MM.1S (cell line): ENCODE measurements at regions not wholly inside any gene's neighbourhood (a gene's known extent, or its start where the extent isn't known, plus 50 kb on each side); places are given as distances from the start of the nearest gene placed in this dataset.

Experiments used
- DNase-seq: peaks from one replicate; pipeline ENCODE4 v3.0.0-alpha.2; 2015
- H2AFZ ChIP-seq: fragments of 300-600 bp; sonication (generic); 2 replicates; pipeline ENCODE4 v1.6.0; 2016; ENCODE audit warnings: antibody characterized with exemption, low read length
- H3F3A ChIP-seq: fragments of 300-600 bp; sonication (generic); 2 replicates; pipeline ENCODE4 v1.6.1; 2016; ENCODE audit warnings: mild to moderate bottlenecking, antibody characterized with exemption, low read length, moderate library complexity, mixed read lengths; ENCODE audit not compliant: insufficient read depth
- H3K27ac ChIP-seq: fragments of 300-600 bp; sonication (generic); 2 replicates; pipeline ENCODE4 v1.5.1; 2016; ENCODE audit warnings: mild to moderate bottlenecking, low read length
- H3K27me3 ChIP-seq: fragments of 300-600 bp; sonication (generic); replicated peaks from 2 replicates; pipeline ENCODE4 v1.6.0; 2016; ENCODE audit warnings: low read length; ENCODE audit not compliant: insufficient read depth
- H3K36me3 ChIP-seq: fragments of 300-600 bp; sonication (generic); replicated peaks from 2 replicates; pipeline ENCODE4 v1.6.1; 2016; ENCODE audit warnings: mild to moderate bottlenecking, low read length, mixed read lengths; ENCODE audit not compliant: insufficient read depth
- H3K4me1 ChIP-seq: fragments of 300-600 bp; sonication (generic); 2 replicates; pipeline ENCODE4 v1.6.1; 2016; ENCODE audit warnings: low read length, mixed read lengths
- H3K4me2 ChIP-seq: fragments of 300-600 bp; sonication (generic); 2 replicates; pipeline ENCODE4 v1.6.0; 2016; ENCODE audit warnings: low read depth, low read length
- H3K4me3 ChIP-seq: fragments of 300-600 bp; sonication (generic); 2 replicates; pipeline ENCODE4 v1.5.1; 2016; ENCODE audit warnings: low read length, mixed read lengths
- H3K79me2 ChIP-seq: fragments of 300-600 bp; sonication (generic); 2 replicates; pipeline ENCODE4 v1.6.1; 2016; ENCODE audit warnings: mixed run types, low read length, mixed read lengths
- H3K9ac ChIP-seq: fragments of 300-600 bp; sonication (generic); 2 replicates; pipeline ENCODE4 v1.6.1; 2016; ENCODE audit warnings: low read length, mixed read lengths
- H3K9me2 ChIP-seq: fragments of 300-600 bp; sonication (generic); replicated peaks from 2 replicates; pipeline ENCODE4 v1.6.1; 2016; ENCODE audit warnings: mild to moderate bottlenecking, low read length, mixed read lengths; ENCODE audit not compliant: insufficient read depth
- H3K9me3 ChIP-seq: fragments of 300-600 bp; sonication (generic); replicated peaks from 2 replicates; pipeline ENCODE4 v1.6.1; 2016; ENCODE audit warnings: mild to moderate bottlenecking, low read length, mixed read lengths; ENCODE audit not compliant: insufficient read depth
- H4K20me1 ChIP-seq: fragments of 300-600 bp; sonication (generic); 2 replicates; pipeline ENCODE4 v1.6.1; 2016; ENCODE audit warnings: mild to moderate bottlenecking, low read length, moderate library complexity, mixed read lengths; ENCODE audit not compliant: insufficient read depth
- EZH2 ChIP-seq: fragments of 300-600 bp; sonication (generic); optimal IDR thresholded peaks from 2 replicates; pipeline ENCODE3; 2017; ENCODE audit warnings: low read depth, mild to moderate bottlenecking, antibody characterized with exemption, low read length, mixed read lengths
- EZH2phosphoT487 ChIP-seq: fragments of 300-600 bp; sonication (generic); IDR thresholded peaks from 2 replicates; pipeline ENCODE4 v1.6.1; 2018; ENCODE audit warnings: antibody characterized with exemption, low read length
- TF ChIP-seq, protein P1 (sequence below): fragments of 300-600 bp; sonication (generic); IDR thresholded peaks from 2 replicates; pipeline ENCODE4 v1.5.1; 2016; ENCODE audit warnings: antibody characterized with exemption, low read length, mixed read lengths

DNA sequence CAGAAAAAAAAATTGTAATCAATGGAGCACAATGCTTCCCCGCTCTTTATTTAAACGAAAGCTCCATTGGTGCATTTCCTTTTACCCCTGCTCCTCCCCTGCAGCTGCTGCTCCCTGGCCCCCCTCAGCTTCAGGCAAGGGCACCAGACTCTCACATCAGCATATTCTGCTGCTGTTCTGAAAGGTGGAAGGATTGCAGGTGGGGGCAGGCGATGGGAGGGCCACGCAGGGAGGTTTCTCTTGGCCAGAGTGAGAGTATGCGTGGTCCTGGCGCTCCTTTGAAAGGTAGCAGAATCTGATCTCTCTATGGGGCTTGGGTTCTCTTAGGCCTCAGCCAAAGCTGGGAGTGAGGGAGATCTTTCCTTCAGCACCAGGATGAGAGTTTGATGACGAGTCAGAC lies 240.9 kb upstream of the CADM1 start:
- Histone ChIP-seq H3K9ac (no peak overlapping the region), H3K9me2 (no peaks in the 10 kb centered on the region), H3K9me3 (no peaks in the 10 kb centered on the region), H3K36me3 (no peaks in the 10 kb centered on the region), H3K79me2 (no peaks in the 10 kb centered on the region), H3K4me2 (no peak overlapping the region), H3K27ac (no peak overlapping the region), H3F3A (no peaks in the 10 kb centered on the region), H3K4me3 (no peak overlapping the region), H3K27me3 (no peaks in the 10 kb centered on the region), H3K4me1 (no peaks in the 10 kb centered on the region), H2AFZ (no peak overlapping the region), H4K20me1 (no peaks in the 10 kb centered on the region)
- no peak for DNase-seq
- TF ChIP-seq EZH2phosphoT487: no peak
- TF ChIP-seq, protein P1, sequence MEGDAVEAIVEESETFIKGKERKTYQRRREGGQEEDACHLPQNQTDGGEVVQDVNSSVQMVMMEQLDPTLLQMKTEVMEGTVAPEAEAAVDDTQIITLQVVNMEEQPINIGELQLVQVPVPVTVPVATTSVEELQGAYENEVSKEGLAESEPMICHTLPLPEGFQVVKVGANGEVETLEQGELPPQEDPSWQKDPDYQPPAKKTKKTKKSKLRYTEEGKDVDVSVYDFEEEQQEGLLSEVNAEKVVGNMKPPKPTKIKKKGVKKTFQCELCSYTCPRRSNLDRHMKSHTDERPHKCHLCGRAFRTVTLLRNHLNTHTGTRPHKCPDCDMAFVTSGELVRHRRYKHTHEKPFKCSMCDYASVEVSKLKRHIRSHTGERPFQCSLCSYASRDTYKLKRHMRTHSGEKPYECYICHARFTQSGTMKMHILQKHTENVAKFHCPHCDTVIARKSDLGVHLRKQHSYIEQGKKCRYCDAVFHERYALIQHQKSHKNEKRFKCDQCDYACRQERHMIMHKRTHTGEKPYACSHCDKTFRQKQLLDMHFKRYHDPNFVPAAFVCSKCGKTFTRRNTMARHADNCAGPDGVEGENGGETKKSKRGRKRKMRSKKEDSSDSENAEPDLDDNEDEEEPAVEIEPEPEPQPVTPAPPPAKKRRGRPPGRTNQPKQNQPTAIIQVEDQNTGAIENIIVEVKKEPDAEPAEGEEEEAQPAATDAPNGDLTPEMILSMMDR: no peak
- no peak for TF ChIP-seq EZH2

DNA sequence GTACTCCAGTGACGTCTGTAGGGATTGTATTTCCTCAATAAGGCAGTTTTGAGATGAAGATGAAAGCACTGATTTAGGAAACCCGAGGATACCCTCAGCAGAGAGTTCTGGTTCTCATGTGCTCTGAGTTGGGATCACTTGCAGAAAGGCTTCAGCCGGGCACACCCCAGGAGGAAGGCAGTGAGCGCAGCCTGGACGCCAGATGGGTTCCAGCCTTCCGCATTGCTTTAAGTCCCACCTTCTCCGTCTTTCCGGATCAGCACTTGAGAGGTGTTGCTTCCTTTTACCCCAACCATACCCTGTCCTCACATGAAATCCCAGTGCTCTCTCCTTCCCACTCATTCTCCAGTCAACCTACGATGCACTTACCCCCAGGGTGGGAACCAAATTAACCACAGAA lies 239.5 kb upstream of the CADM1 start:
- Histone ChIP-seq H3K27ac (no peak overlapping the region), H3K4me2 (no peak overlapping the region), H3K4me1 (no peaks in the 10 kb centered on the region), H3K9me2 (no peaks in the 10 kb centered on the region), H4K20me1 (no peaks in the 10 kb centered on the region), H3F3A (no peaks in the 10 kb centered on the region), H3K27me3 (no peaks in the 10 kb centered on the region), H3K79me2 (no peaks in the 10 kb centered on the region), H3K36me3 (no peaks in the 10 kb centered on the region), H3K9ac (no peak overlapping the region), H3K4me3 (no peak overlapping the region), H2AFZ (no peak overlapping the region), H3K9me3 (no peaks in the 10 kb centered on the region)
- TF ChIP-seq EZH2phosphoT487: no peak
- no peak for TF ChIP-seq EZH2
- TF ChIP-seq, protein P1: no peak
- no peak for DNase-seq

DNA sequence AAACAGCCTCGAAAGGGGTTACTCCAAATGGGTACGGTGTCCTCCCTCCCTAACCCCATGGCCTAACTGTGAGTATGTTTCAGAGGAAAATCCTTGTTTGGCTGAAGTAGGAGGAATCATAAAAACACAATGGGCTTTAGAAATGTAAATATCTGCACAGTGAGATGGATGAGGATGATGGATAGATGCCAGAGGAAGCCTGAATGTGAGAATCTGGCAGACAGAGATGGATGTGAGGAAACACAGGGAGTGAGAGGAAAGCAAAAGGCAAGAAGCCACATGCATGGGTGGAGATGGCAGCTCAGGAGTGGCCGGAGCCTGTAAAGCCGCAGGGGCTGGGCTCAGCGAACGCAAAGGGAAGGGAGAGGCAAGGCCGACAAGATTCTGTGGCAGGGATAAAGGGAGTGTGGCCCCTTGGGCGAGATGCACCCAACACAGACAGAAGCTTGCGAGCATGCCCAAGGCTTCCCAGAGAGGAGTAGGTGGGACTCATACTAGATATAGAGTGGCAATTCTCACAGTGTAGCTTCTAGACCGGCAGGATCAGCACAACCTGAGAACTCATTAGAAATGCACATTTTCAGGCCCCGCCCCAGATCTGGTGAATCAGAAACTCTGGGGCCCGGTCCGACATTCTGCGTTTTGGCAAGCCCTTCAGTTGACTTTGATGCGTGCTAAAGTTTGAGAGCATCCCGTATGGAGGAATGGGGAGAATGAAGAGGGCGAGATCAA lies 237.3 kb upstream of the CADM1 start:
- TF ChIP-seq, protein P1: no peak
- TF ChIP-seq EZH2phosphoT487: no peak
- TF ChIP-seq EZH2: no peak
- Histone ChIP-seq H4K20me1 (no peaks in the 10 kb centered on the region), H2AFZ (no peak overlapping the region), H3K4me2 (no peak overlapping the region), H3F3A (no peaks in the 10 kb centered on the region), H3K4me3 (no peak overlapping the region), H3K36me3 (no peaks in the 10 kb centered on the region), H3K9ac (no peak overlapping the region), H3K27ac (no peak overlapping the region), H3K79me2 (no peaks in the 10 kb centered on the region), H3K27me3 (no peaks in the 10 kb centered on the region), H3K4me1 (no peaks in the 10 kb centered on the region), H3K9me2 (no peaks in the 10 kb centered on the region), H3K9me3 (no peaks in the 10 kb centered on the region)
- DNase-seq: no peak
